ENCODE measurements at regions not wholly inside any gene's neighbourhood (a gene's known extent, or its start where the extent isn't known, plus 50 kb on each side); places are given as distances from the start of the nearest gene placed in this dataset.
"Not testable (repeated sequence)": the region's sequence is repeated elsewhere in the genome, so short reads cannot be mapped to it uniquely, and the experiment has no call there.

- POLR2A ChIA-PET: no interaction called here
- Histone ChIP-seq H3K27me3 (ENCODE audit: control insufficient read depth, insufficient read depth, low read length) (no peaks in the 10 kb centered on the region), H3K4me3 (ENCODE audit: low read depth, low read length) (no peak overlapping the region), H3K27ac (ENCODE audit: low read depth, low read length) (no peak overlapping the region), H3K9me3 (ENCODE audit: control insufficient read depth, insufficient read depth, low read length) (peaks cover 13% of the 10 kb centered on the region; the same call in 1 of the 2 replicates)
- CTCF ChIA-PET: no interaction called here
- DNase-seq (ENCODE audit: low read depth, low spot score): no peak
- no peak for TF ChIP-seq CTCF (IDR thresholded peaks at IDR 0.05; ENCODE audit: low read depth, low read length)
Measured at GRCh38 chr6:8627085-8627861, 191.9 kb upstream of the SLC35B3 start.

GRCh38 chr6:8624665-8625064 is 189.3 kb upstream of the SLC35B3 start:
- no peak overlapping the region for H3K27ac ChIP-seq (ENCODE audit: low read depth, low read length)
- ChIA-PET CTCF (no interaction called here), POLR2A (no interaction called here)
- H3K4me3 ChIP-seq (ENCODE audit: low read depth, low read length): no peak overlapping the region
- no peak for DNase-seq (ENCODE audit: low read depth, low spot score)
- no peaks in the 10 kb centered on the region for H3K27me3 ChIP-seq (ENCODE audit: control insufficient read depth, insufficient read depth, low read length)
- no peak for TF ChIP-seq CTCF (IDR thresholded peaks at IDR 0.05; ENCODE audit: low read depth, low read length)
- peaks cover 9% of the 10 kb centered on the region for H3K9me3 ChIP-seq (ENCODE audit: control insufficient read depth, insufficient read depth, low read length)

GRCh38 chr6:8623441-8623840 is 188.1 kb upstream of the SLC35B3 start:
- H3K4me3 ChIP-seq (ENCODE audit: low read depth, low read length): no peak overlapping the region
- POLR2A ChIA-PET: no interaction called here
- H3K27ac ChIP-seq (ENCODE audit: low read depth, low read length): no peak overlapping the region
- H3K9me3 ChIP-seq (ENCODE audit: control insufficient read depth, insufficient read depth, low read length): peaks cover 15% of the 10 kb centered on the region
- CTCF ChIA-PET: no interaction called here
- no peak for TF ChIP-seq CTCF (IDR thresholded peaks at IDR 0.05; ENCODE audit: low read depth, low read length)
- H3K27me3 ChIP-seq (ENCODE audit: control insufficient read depth, insufficient read depth, low read length): no peaks in the 10 kb centered on the region
- DNase-seq (ENCODE audit: low read depth, low spot score): no peak

- POLR2A ChIA-PET: no interaction called here
- Histone ChIP-seq H3K27me3 (ENCODE audit: control insufficient read depth, insufficient read depth, low read length) (no peaks in the 10 kb centered on the region), H3K4me3 (ENCODE audit: low read depth, low read length) (no peak overlapping the region), H3K9me3 (ENCODE audit: control insufficient read depth, insufficient read depth, low read length) (peaks cover 13% of the 10 kb centered on the region), H3K27ac (ENCODE audit: low read depth, low read length) (no peak overlapping the region)
- CTCF ChIA-PET: no interaction called here
- no peak for TF ChIP-seq CTCF (IDR thresholded peaks at IDR 0.05; ENCODE audit: low read depth, low read length)
- DNase-seq (ENCODE audit: low read depth, low spot score): no peak
Measured at GRCh38 chr6:8619853-8620252, 184.5 kb upstream of the SLC35B3 start.

GRCh38 chr6:8619408-8619807 is 184.1 kb upstream of the SLC35B3 start:
- H3K4me3 ChIP-seq (ENCODE audit: low read depth, low read length); H3K27me3 ChIP-seq (ENCODE audit: control insufficient read depth, insufficient read depth, low read length); H3K27ac ChIP-seq (ENCODE audit: low read depth, low read length); POLR2A ChIA-PET; DNase-seq (ENCODE audit: low read depth, low spot score); CTCF ChIA-PET: not testable (repeated sequence)
- H3K9me3 ChIP-seq (ENCODE audit: control insufficient read depth, insufficient read depth, low read length): peaks cover 13% of the 10 kb centered on the region
